IMR-90 (cell line): ENCODE measurements at regions not wholly inside any gene's neighbourhood (a gene's known extent, or its start where the extent isn't known, plus 50 kb on each side); places are given as distances from the start of the nearest gene placed in this dataset.

Experiments used
- ATAC-seq: fragments of 200-7000 bp; cut with Tn5 transposase; 2 replicates; pipeline ENCODE4 v1.9.1; 2020; ENCODE audit warnings: low read depth, mild to moderate bottlenecking, moderate library complexity
- BruUV-seq: library from RNA; stranded (reverse); fragments of 400-500 nt; replicated peaks from 2 replicates; lab custom pipeline; 2021; lab: Mats Ljungman, UMichigan
- CTCF ChIA-PET: fragments of 300-600 bp; formaldehyde crosslinking; extraction: SDS; loops from one replicate; lab custom pipeline; 2021; ENCODE audit warnings: antibody characterized with exemption; lab: Yijun Ruan, JAX
- POLR2A ChIA-PET: fragments of 300-600 bp; sonication (Branson Sonifier 250); formaldehyde crosslinking; loops from one replicate; lab custom pipeline; 2022; ENCODE audit warnings: antibody characterized with exemption; ENCODE audit not compliant: unreplicated experiment; lab: Charles Lee
- DNase-seq: peaks from one replicate; pipeline ENCODE4 v3.0.0; 2013
- H2AFZ ChIP-seq: replicated peaks from 2 replicates; pipeline ENCODE3; 2013; ENCODE audit warnings: low read length, mild to moderate bottlenecking; ENCODE audit not compliant: poor library complexity
- H2AK5ac ChIP-seq: 2 replicates; pipeline ENCODE4 v1.6.1; 2013; ENCODE audit warnings: low read depth, low read length, inconsistent platforms
- H2AK9ac ChIP-seq: replicated peaks from 2 replicates; pipeline ENCODE3; 2013; ENCODE audit warnings: mild to moderate bottlenecking, low read depth, low read length, moderate library complexity; ENCODE audit not compliant: poor library complexity
- H2BK120ac ChIP-seq: 2 replicates; pipeline ENCODE4 v1.6.1; 2013; ENCODE audit warnings: low read depth, low read length, inconsistent platforms
- H2BK15ac ChIP-seq: 3 replicates; pipeline ENCODE4 v1.6.1; 2013; ENCODE audit warnings: low read depth, low read length, inconsistent platforms
- H2BK20ac ChIP-seq: 2 replicates; pipeline ENCODE4 v1.6.1; 2013; ENCODE audit warnings: low read depth, mild to moderate bottlenecking, inconsistent platforms, low read length, moderate library complexity
- H2BK5ac ChIP-seq: 2 replicates; pipeline ENCODE4 v1.6.1; 2013; ENCODE audit warnings: mild to moderate bottlenecking, low read depth, low read length, inconsistent platforms; ENCODE audit not compliant: poor library complexity, severe bottlenecking
- H3K14ac ChIP-seq: replicated peaks from 2 replicates; pipeline ENCODE4 v1.6.1; 2013; ENCODE audit warnings: low read depth, low read length, inconsistent platforms
- H3K18ac ChIP-seq: 2 replicates; pipeline ENCODE4 v1.6.1; 2013; ENCODE audit warnings: low read depth, low read length, control low read depth
- H3K23ac ChIP-seq: 2 replicates; pipeline ENCODE4 v1.6.1; 2013; ENCODE audit warnings: low read depth, low read length, inconsistent platforms
- H3K27ac ChIP-seq: 2 replicates; pipeline ENCODE4 v1.5.1; 2013; ENCODE audit warnings: mild to moderate bottlenecking, control low read depth, low read length; ENCODE audit not compliant: insufficient read depth
- H3K27me3 ChIP-seq: 2 replicates; pipeline ENCODE4 v1.6.1; 2013; ENCODE audit warnings: low read length; ENCODE audit not compliant: control insufficient read depth, insufficient read depth
- H3K36me3 ChIP-seq: 2 replicates; pipeline ENCODE4 v1.6.1; 2013; ENCODE audit warnings: low read length, mixed read lengths; ENCODE audit not compliant: control insufficient read depth, insufficient read depth
- H3K4ac ChIP-seq: 2 replicates; pipeline ENCODE4 v1.6.1; 2013; ENCODE audit warnings: low read depth, low read length, inconsistent platforms
- H3K4me1 ChIP-seq: 2 replicates; pipeline ENCODE4 v1.6.1; 2013; ENCODE audit warnings: low read length, mixed read lengths; ENCODE audit not compliant: control insufficient read depth, insufficient read depth
- H3K4me2 ChIP-seq: 2 replicates; pipeline ENCODE4 v1.6.1; 2013; ENCODE audit warnings: low read depth, mild to moderate bottlenecking, control low read depth, low read length, moderate library complexity
- H3K4me3 ChIP-seq: 2 replicates; pipeline ENCODE4 v1.5.1; 2013; ENCODE audit warnings: low read depth, mild to moderate bottlenecking, control low read depth, low read length, moderate library complexity; ENCODE audit not compliant: insufficient read depth
- H3K56ac ChIP-seq: 2 replicates; pipeline ENCODE4 v1.6.1; 2013; ENCODE audit warnings: low read length, inconsistent platforms; ENCODE audit not compliant: insufficient read depth; ENCODE audit errors: extremely low read depth
- H3K79me1 ChIP-seq, 2 experiments: 2 replicates each; pipeline ENCODE4 v1.6.1; 2013; ENCODE audit warnings: low read length in 2 of 2, inconsistent platforms in 1 of 2, low read depth in 1 of 2
- H3K9ac ChIP-seq: 2 replicates; pipeline ENCODE4 v1.6.1; 2013; ENCODE audit warnings: low read depth, low read length, control low read depth
- H3K9me1 ChIP-seq: 2 replicates; pipeline ENCODE4 v1.6.1; 2013; ENCODE audit warnings: low read length, inconsistent platforms; ENCODE audit not compliant: insufficient read depth
- H3K9me3 ChIP-seq: 2 replicates; pipeline ENCODE4 v1.6.1; 2013; ENCODE audit warnings: low read length; ENCODE audit not compliant: control insufficient read depth, insufficient read depth
- H4K20me1 ChIP-seq: 2 replicates; pipeline ENCODE4 v1.6.1; 2013; ENCODE audit warnings: low read length, inconsistent platforms; ENCODE audit not compliant: insufficient read depth
- H4K5ac ChIP-seq: 2 replicates; pipeline ENCODE4 v1.6.1; 2013; ENCODE audit warnings: mild to moderate bottlenecking, low read depth, low read length, control low read depth
- H4K8ac ChIP-seq, 2 experiments: 2 replicates each; pipeline ENCODE4 v1.6.1; 2013; ENCODE audit warnings: low read depth in 2 of 2, low read length in 2 of 2, control low read depth in 1 of 2, inconsistent platforms in 1 of 2
- H4K91ac ChIP-seq: 2 replicates; pipeline ENCODE4 v1.6.1; 2013; ENCODE audit warnings: low read depth, low read length, inconsistent platforms; ENCODE audit not compliant: insufficient read depth
- BHLHE40 ChIP-seq: fragments of 150-350 bp; IDR thresholded peaks from 2 replicates; pipeline ENCODE4 v1.6.1; 2016; ENCODE audit warnings: mild to moderate bottlenecking, low read depth, low read length
- CEBPB ChIP-seq: IDR thresholded peaks from 2 replicates; pipeline ENCODE4 v1.6.1; 2012; ENCODE audit warnings: low read depth, low read length, improper control_type of control experiment
- ELK1 ChIP-seq: fragments of 150-350 bp; IDR thresholded peaks from 2 replicates; pipeline ENCODE4 v1.6.1; 2016; ENCODE audit warnings: low read depth, mild to moderate bottlenecking, low read length, moderate library complexity, borderline replicate concordance
- MAFK ChIP-seq: IDR thresholded peaks from 2 replicates; pipeline ENCODE4 v1.6.1; 2012; ENCODE audit warnings: low read depth, low read length, improper control_type of control experiment
- RCOR1 ChIP-seq: IDR thresholded peaks from 2 replicates; pipeline ENCODE4 v1.6.1; 2012; ENCODE audit warnings: mild to moderate bottlenecking, low read length, improper control_type of control experiment; ENCODE audit not compliant: insufficient replicate concordance
- RFX5 ChIP-seq: IDR thresholded peaks from 2 replicates; pipeline ENCODE4 v1.8.0; 2012; ENCODE audit warnings: low read depth, mild to moderate bottlenecking, low read length, moderate library complexity
- SMC3 ChIP-seq: fragments of 150-350 bp; IDR thresholded peaks from 2 replicates; pipeline ENCODE4 v1.6.1; 2016; ENCODE audit warnings: low read depth, mild to moderate bottlenecking, antibody characterized with exemption, low read length, moderate library complexity
- USF2 ChIP-seq: fragments of 150-350 bp; IDR thresholded peaks from 2 replicates; pipeline ENCODE4 v1.6.1; 2017; ENCODE audit warnings: mild to moderate bottlenecking, antibody characterized with exemption, low read length, low read depth
- WGBS, 2 experiments: methylation state at CpG; one replicate each; pipeline versions ENCODE4 v1.1.5 to v1.1.7; 2013; ENCODE audit warnings: missing lambda C conversion rate in 2 of 2; ENCODE audit not compliant: insufficient read length in 1 of 2; ENCODE audit errors: extremely low coverage in 2 of 2; 5-methylcytosine and 5-hydroxymethylcytosine counted together
- dilution Hi-C: fragments of 300-500 bp; cut with HindIII; formaldehyde crosslinking; loops from one replicate; pipeline ENCODE4 v1.14.3; 2018; ENCODE audit warnings: low sequenced_read_pairs; ENCODE audit not compliant: unreplicated experiment
- in situ Hi-C: fragments of 300-500 bp; cut with MboI; formaldehyde crosslinking; loops from 3 replicates; pipeline ENCODE4 v1.14.3; 2019; ENCODE audit warnings: low sequenced_read_pairs, inconsistent platforms, mixed read lengths
- intact Hi-C: fragments of 100-400 bp; cut with micrococcal nuclease; formaldehyde crosslinking; loops from 2 replicates; pipeline ENCODE4 v1.10.0; 2022

GRCh38 chr5:51001227-51001923 lies 334.9 kb downstream of the PARP8 start:
- BruUV-seq, result no TSS peak
- dilution Hi-C loops, result no loop called here

More at GRCh38 chr5:51001227-51001923, 334.9 kb downstream of the PARP8 start:
- ChIA-PET POLR2A (no interaction called here), CTCF (no interaction called here)
- no peak overlapping the region for H3K56ac ChIP-seq
- H4K5ac ChIP-seq, result no peak overlapping the region
- H3K18ac ChIP-seq, result no peak overlapping the region
- no peak for ATAC-seq
- H2AFZ ChIP-seq, result no peak overlapping the region
- no peaks in the 10 kb centered on the region for H3K9me3 ChIP-seq
- H3K4me1 ChIP-seq, result no peaks in the 10 kb centered on the region
- no peak overlapping the region for H2AK5ac ChIP-seq
- H2AK9ac ChIP-seq, result no peak overlapping the region
- H3K9me1 ChIP-seq, result no peaks in the 10 kb centered on the region
- H3K23ac ChIP-seq, result no peak overlapping the region
- H3K36me3 ChIP-seq, result no peaks in the 10 kb centered on the region
- H4K8ac ChIP-seq, result no peak overlapping the region
- H3K27ac ChIP-seq, result no peak overlapping the region
- H3K4me3 ChIP-seq, result no peak overlapping the region
- DNase-seq, result no peak
- WGBS, 2 experiments, result no CpG with 5 or more reads among the region's 4 CpGs
- H4K20me1 ChIP-seq, result no peaks in the 10 kb centered on the region
- H2BK5ac ChIP-seq, result no peak overlapping the region
- TF ChIP-seq SMC3 (no peak), RCOR1 (no peak), BHLHE40 (no peak), CEBPB (no peak), MAFK (no peak), USF2 (no peak), ELK1 (no peak), RFX5 (no peak)
- H3K9ac ChIP-seq, result no peak overlapping the region
- no peak overlapping the region for H2BK15ac ChIP-seq
- H3K4me2 ChIP-seq, result no peak overlapping the region
- H3K14ac ChIP-seq, result no peak overlapping the region
- in situ Hi-C loops (no loop called here), intact Hi-C loops (no loop called here)
- H3K4ac ChIP-seq, result no peak overlapping the region
- H4K91ac ChIP-seq, result no peak overlapping the region
- no peak overlapping the region for H2BK120ac ChIP-seq
- no peaks in the 10 kb centered on the region for H3K27me3 ChIP-seq
- no peak overlapping the region for H2BK20ac ChIP-seq
- H3K79me1 ChIP-seq, result no peaks in the 10 kb centered on the region
